Kidney (tissue), 13 donors: ENCODE measurements at regions not wholly inside any gene's neighbourhood (a gene's known extent, or its start where the extent isn't known, plus 50 kb on each side); places are given as distances from the start of the nearest gene placed in this dataset.

Source experiments
- DNase-seq, 5 donors: peaks; one replicate each; pipeline ENCODE4 v3.0.0-alpha.2; 2013 to 2020
- FAIRE-seq: peaks from 2 replicates; lab custom pipeline; 2012; peaks lifted over from hg19 to GRCh38; lab: Jason Lieb, UNC
- H3K27ac ChIP-seq, 2 donors: one replicate each; pipeline ENCODE4 v1.7.0; 2013; ENCODE audit warnings: low read depth in 2 of 2, low read length in 2 of 2, inconsistent platforms in 1 of 2
- H3K27me3 ChIP-seq: one replicate; pipeline ENCODE4 v1.7.1; 2013; ENCODE audit warnings: low read length, inconsistent platforms; ENCODE audit not compliant: control insufficient read depth, insufficient read depth
- H3K36me3 ChIP-seq, 3 donors: one replicate each; pipeline versions ENCODE4 v1.7.0 to v1.7.1; 2013; ENCODE audit warnings: low read length in 3 of 3, control low read depth in 1 of 3, inconsistent platforms in 1 of 3; ENCODE audit not compliant: insufficient read depth in 3 of 3, control insufficient read depth in 2 of 3
- H3K4me1 ChIP-seq, 3 donors: one replicate each; pipeline versions ENCODE4 v1.7.0 to v1.7.1; 2013; ENCODE audit warnings: low read length in 3 of 3, inconsistent platforms in 1 of 3, low read depth in 1 of 3; ENCODE audit not compliant: control insufficient read depth in 2 of 3, insufficient read depth in 2 of 3
- H3K4me3 ChIP-seq, 3 donors: one replicate each; pipeline versions ENCODE4 v1.7.0 to v1.8.1; 2013; ENCODE audit warnings: low read length in 3 of 3, control low read depth in 1 of 3, inconsistent platforms in 1 of 3
- H3K9ac ChIP-seq, 3 donors: one replicate each; pipeline versions ENCODE4 v1.7.0 to v1.7.1; 2013; ENCODE audit warnings: low read length in 3 of 3, control low read depth in 1 of 3, inconsistent platforms in 1 of 3
- H3K9me3 ChIP-seq, 3 donors: one replicate each; pipeline versions ENCODE4 v1.7.0 to v1.7.1; 2013; ENCODE audit warnings: low read length in 3 of 3, control low read depth in 1 of 3, inconsistent platforms in 1 of 3; ENCODE audit not compliant: control insufficient read depth in 2 of 3, insufficient read depth in 1 of 3
- intact Hi-C: fragments of 100-400 bp; cut with DNase I; formaldehyde crosslinking; loops from one replicate; pipeline ENCODE4 v1.11.1; 2022
- TF ChIP-seq, protein P1 (sequence below): IDR thresholded peaks from 3 replicates; pipeline ENCODE4 v1.5.1; 2012; ENCODE audit warnings: mild to moderate bottlenecking, moderate library complexity, borderline replicate concordance; ENCODE audit not compliant: insufficient read depth; ENCODE audit errors: extremely low read depth
- donor health status: control.
- donor health status: control.
- donor health status: control.
- donor health status: control.
- donor health status: control.
- donor health status: DM: yes; HTN: yes; CAD: no.
- donor health status: Normal renal cell carcinoma (clear cell type).

DNA sequence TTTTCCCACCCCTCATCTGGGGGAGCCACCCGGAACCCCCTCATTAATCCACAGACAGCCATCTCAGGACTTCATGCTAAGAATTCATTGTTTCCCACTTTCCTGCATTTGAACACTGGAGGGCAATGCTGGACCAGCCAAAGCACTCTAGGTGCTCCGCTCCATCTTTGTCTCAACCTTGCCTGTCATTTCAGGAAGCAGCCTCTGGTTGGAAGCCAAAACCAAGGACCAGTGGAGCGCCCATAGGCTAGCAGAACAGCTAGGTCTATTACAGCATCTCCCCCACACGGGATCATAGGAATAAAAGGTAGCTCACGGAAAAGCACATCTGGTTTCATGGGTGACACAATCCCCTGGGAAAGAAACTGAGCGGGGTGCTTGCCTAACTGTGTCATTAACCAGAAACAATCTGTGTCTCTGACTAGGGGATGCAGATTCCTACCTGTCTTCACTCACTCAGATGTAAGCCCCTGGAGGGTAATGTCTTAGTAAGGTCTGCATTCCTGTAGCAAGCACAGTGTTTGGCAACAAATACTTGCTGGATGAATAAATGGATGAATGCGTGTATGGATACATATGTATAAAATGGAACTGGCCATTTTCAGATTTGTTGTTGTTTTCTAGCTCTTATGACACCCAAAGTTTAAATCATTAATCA is 197.0 kb downstream of the DAD1 start:
- DNase-seq (peak in 4 of 5 donors; percentile 71 to 92 (median 83)), FAIRE-seq (no peak)
- Histone ChIP-seq H3K4me1 (peaks cover 0 to 6% (median 3%) of the 10 kb centered on the region in 3 donors), H3K27me3 (no peaks in the 10 kb centered on the region), H3K27ac (no peak overlapping the region), H3K9me3 (no peaks in the 10 kb centered on the region), H3K36me3 (no peaks in the 10 kb centered on the region), H3K9ac (no peak overlapping the region), H3K4me3 (no peak overlapping the region)
- TF ChIP-seq, protein P1, sequence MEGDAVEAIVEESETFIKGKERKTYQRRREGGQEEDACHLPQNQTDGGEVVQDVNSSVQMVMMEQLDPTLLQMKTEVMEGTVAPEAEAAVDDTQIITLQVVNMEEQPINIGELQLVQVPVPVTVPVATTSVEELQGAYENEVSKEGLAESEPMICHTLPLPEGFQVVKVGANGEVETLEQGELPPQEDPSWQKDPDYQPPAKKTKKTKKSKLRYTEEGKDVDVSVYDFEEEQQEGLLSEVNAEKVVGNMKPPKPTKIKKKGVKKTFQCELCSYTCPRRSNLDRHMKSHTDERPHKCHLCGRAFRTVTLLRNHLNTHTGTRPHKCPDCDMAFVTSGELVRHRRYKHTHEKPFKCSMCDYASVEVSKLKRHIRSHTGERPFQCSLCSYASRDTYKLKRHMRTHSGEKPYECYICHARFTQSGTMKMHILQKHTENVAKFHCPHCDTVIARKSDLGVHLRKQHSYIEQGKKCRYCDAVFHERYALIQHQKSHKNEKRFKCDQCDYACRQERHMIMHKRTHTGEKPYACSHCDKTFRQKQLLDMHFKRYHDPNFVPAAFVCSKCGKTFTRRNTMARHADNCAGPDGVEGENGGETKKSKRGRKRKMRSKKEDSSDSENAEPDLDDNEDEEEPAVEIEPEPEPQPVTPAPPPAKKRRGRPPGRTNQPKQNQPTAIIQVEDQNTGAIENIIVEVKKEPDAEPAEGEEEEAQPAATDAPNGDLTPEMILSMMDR = peak; percentile 87
- intact Hi-C loops = loop anchor here (10.0 kb wide), 1 partner anchor 163 kb away; no protein-coding TSS in a partner anchor

DNA sequence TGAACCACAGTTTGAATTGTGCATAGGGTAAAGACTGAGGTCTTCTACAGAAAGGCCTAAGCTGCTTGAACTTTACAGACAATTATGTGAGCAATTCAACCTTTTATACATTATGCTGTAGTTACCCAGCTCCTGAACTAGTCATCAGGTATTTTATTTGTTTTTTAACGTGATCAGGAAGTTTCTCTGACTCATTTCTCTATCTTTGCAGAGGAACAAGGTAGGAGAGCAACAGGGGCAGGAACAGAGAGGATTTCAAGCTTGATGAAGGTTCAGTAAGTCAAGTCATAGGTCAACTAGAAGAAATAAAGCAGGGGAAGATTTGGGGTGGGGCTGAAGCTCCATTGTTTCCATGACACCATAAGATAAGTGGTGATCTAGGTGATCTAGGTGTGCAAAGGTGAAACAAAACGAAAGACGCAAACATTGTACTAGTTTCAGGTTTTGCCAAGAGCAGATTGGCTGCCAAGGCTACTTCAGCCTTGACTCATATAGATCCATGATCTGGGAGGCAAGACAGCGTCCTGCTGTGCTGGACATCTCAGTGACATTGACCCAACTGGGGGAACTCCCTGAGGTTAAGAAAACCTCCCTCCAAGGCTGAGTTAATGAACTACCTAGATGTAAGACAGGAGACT is 198.1 kb downstream of the DAD1 start:
- TF ChIP-seq, protein P1 = no peak
- H3K27ac ChIP-seq = no peak overlapping the region
- intact Hi-C loops = loop anchor here (10.0 kb wide), 1 partner anchor 164 kb away; no protein-coding TSS in a partner anchor
- DNase-seq = no peak
- H3K9me3 ChIP-seq = no peaks in the 10 kb centered on the region
- H3K36me3 ChIP-seq = no peaks in the 10 kb centered on the region
- H3K27me3 ChIP-seq = no peaks in the 10 kb centered on the region
- H3K9ac ChIP-seq = no peak overlapping the region
- no peak for FAIRE-seq
- H3K4me1 ChIP-seq = peaks cover 0 to 6% (median 3%) of the 10 kb centered on the region in 3 donors
- no peak overlapping the region for H3K4me3 ChIP-seq

DNA sequence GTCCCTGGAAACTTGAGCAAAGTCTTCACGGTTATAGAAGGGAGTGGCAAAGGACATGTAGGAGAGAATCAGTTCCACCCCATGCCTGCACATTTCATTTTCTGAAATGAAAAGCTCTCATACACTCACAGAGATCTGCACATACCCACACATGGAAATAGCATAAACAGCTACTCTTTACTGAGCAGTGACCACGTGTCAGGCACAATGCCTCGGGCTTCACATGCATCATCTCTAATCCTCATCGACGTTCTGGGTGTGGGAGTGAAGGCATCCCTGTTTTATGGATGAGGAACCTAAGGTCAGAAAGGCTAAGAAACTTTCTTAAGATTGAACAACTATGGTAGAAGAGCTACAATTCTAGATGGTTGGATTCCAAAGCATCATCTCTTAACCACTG is 198.8 kb downstream of the DAD1 start:
- peaks cover 0 to 6% (median 3%) of the 10 kb centered on the region in 3 donors for H3K4me1 ChIP-seq
- FAIRE-seq (no peak), DNase-seq (no peak)
- no peak overlapping the region for H3K9ac ChIP-seq
- TF ChIP-seq, protein P1 = no peak
- no peaks in the 10 kb centered on the region for H3K9me3 ChIP-seq
- H3K27ac ChIP-seq = no peak overlapping the region
- H3K4me3 ChIP-seq = no peak overlapping the region
- intact Hi-C loops = loop anchor here (10.0 kb wide), 1 partner anchor 165 kb away; no protein-coding TSS in a partner anchor
- no peaks in the 10 kb centered on the region for H3K27me3 ChIP-seq
- H3K36me3 ChIP-seq = no peaks in the 10 kb centered on the region
